ENCODE measurements at regions not wholly inside any gene's neighbourhood (a gene's known extent, or its start where the extent isn't known, plus 50 kb on each side); places are given as distances from the start of the nearest gene placed in this dataset.
"Not testable (repeated sequence)": the region's sequence is repeated elsewhere in the genome, so short reads cannot be mapped to it uniquely, and the experiment has no call there.

DNA sequence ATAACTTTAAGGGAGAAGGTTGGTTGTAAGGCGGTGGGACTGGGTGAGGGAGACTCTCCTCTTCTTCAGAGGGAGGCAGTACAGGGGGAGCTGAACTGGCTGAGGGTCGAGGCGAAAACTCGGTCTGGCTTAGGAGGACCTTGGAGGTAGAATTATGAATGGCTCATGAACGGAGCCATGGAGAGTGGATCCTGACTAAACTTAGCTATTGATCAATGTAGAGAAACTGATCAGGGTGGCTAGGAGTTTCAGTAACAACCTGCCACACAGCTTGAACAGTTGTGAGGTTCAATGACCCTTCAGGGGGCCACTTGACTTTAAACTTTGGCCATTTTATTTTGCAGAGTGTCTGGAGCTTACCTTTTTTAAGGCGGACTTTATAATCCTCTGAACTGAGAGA is 117.2 kb downstream of the UNC93B1 start:
- DNase-seq (ENCODE audit: low read depth, low spot score); H3K27me3 ChIP-seq (ENCODE audit: control insufficient read depth, insufficient read depth, low read length); CTCF ChIA-PET; in situ Hi-C loops (cut with HindIII; ENCODE audit: low pct_unique_long_range_greater_than_20kb, low sequenced_read_pairs); H3K4me1 ChIP-seq (ENCODE audit: control insufficient read depth, insufficient read depth, low read length); H3K9me3 ChIP-seq (ENCODE audit: control insufficient read depth, insufficient read depth, low read depth, low read length); ATAC-seq; H3K4me3 ChIP-seq (ENCODE audit: low read depth in 2 of 2, low read length in 2 of 2); BruUV-seq (replicated peaks); H3K36me3 ChIP-seq (ENCODE audit: control insufficient read depth, insufficient read depth, low read length); H3K27ac ChIP-seq (ENCODE audit: low read length); intact Hi-C loops (cut with micrococcal nuclease; ENCODE audit: unreplicated experiment): not testable (repeated sequence)
- POLR2A ChIA-PET, result interaction anchor here (0.6 kb wide), 1 partner anchor 623 kb away, joined by 6 read pairs; no protein-coding TSS in a partner anchor

DNA sequence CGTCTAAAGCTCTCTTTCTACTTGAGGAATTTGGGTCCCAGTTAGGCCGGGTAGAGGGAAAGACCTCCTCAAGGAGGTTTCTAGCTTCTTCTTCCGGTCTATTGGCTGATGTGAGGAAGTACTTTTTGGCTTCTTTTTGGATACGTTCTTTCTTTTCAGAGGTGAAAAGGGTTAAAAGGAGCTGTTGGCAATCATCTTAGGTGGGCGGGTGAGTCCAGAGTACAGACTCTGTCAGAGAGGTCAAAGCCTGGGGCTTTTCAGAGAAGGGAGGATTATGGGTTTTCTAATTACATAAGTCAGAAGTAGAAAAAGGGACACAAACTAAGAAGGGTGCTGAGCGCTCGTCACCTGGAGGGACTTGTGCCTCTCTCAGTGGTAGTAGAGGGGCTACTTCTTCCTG is 117.7 kb downstream of the UNC93B1 start:
- DNase-seq (ENCODE audit: low read depth, low spot score); ATAC-seq; intact Hi-C loops (cut with micrococcal nuclease; ENCODE audit: unreplicated experiment); H3K27ac ChIP-seq (ENCODE audit: low read length); H3K27me3 ChIP-seq (ENCODE audit: control insufficient read depth, insufficient read depth, low read length); in situ Hi-C loops (cut with HindIII; ENCODE audit: low pct_unique_long_range_greater_than_20kb, low sequenced_read_pairs); H3K9me3 ChIP-seq (ENCODE audit: control insufficient read depth, insufficient read depth, low read depth, low read length); H3K4me1 ChIP-seq (ENCODE audit: control insufficient read depth, insufficient read depth, low read length); H3K36me3 ChIP-seq (ENCODE audit: control insufficient read depth, insufficient read depth, low read length); BruUV-seq (replicated peaks); CTCF ChIA-PET; H3K4me3 ChIP-seq (ENCODE audit: low read depth in 2 of 2, low read length in 2 of 2): not testable (repeated sequence)
- POLR2A ChIA-PET, result interaction anchor here (0.6 kb wide), 1 partner anchor 624 kb away, joined by 6 read pairs; no protein-coding TSS in a partner anchor

DNA sequence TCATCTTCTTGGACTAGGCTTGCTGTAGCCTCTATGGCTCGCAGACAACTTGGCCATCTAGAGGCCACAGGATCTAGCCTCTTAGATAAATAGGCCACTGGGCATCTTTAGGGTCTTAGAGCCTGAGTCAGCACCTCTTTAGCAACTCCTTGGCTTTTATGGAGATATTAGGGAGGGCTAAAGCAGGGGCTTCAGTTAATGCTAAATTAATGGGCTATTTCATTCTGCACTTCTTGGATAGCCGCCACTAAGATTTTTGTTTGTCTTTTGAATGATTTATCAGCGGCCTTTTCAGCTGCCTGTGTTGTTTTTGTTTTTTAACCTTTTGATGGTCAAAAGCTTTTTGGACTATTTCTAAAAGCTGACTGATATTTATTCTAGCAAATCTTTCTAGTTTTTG is 118.3 kb downstream of the UNC93B1 start:
- in situ Hi-C loops (cut with HindIII; ENCODE audit: low pct_unique_long_range_greater_than_20kb, low sequenced_read_pairs); H3K36me3 ChIP-seq (ENCODE audit: control insufficient read depth, insufficient read depth, low read length); H3K27me3 ChIP-seq (ENCODE audit: control insufficient read depth, insufficient read depth, low read length); POLR2A ChIA-PET; CTCF ChIA-PET; BruUV-seq (replicated peaks); H3K4me1 ChIP-seq (ENCODE audit: control insufficient read depth, insufficient read depth, low read length); intact Hi-C loops (cut with micrococcal nuclease; ENCODE audit: unreplicated experiment); ATAC-seq; H3K4me3 ChIP-seq (ENCODE audit: low read depth in 2 of 2, low read length in 2 of 2); H3K27ac ChIP-seq (ENCODE audit: low read length); H3K9me3 ChIP-seq (ENCODE audit: control insufficient read depth, insufficient read depth, low read depth, low read length); DNase-seq (ENCODE audit: low read depth, low spot score): not testable (repeated sequence)

DNA sequence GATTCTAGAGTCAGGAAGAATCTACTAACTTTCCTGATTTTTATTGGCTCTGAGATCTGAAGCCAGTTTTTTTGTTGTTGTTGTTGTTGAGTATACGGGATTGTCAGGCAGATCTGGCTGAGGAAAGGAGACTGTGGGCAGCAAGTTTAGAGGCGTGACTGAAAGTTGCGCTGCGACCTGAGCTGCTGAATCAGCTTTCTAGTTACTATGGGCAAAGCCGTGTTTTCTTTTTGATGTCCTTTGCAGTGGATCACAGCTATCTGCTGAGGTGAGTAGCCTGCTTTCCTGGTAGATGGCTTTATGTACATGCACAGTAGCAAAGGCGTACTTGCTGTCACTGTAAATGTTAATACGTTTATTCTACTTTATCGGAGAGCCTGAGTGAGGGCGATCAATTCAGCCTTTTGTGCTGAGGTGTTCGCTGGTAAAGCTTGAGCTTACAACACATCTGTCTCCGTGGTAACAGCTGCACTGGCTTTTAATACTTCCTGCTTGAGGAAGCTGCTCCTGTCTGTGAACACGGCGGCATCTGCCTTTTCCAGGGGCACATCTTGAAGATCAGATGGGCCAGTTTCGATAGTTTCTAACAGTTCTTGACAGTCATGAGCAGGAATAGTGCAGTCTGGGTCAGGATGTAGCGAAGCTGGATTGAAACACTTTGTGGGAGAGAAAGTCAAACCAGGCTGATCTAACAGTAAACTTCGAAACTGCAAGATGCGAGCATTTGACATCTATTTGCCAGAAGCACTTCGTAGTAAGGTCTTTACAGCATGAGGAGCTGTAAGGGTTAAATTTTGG is 118.9 kb downstream of the UNC93B1 start:
- H3K4me3 ChIP-seq (ENCODE audit: low read depth in 2 of 2, low read length in 2 of 2); H3K36me3 ChIP-seq (ENCODE audit: control insufficient read depth, insufficient read depth, low read length); H3K9me3 ChIP-seq (ENCODE audit: control insufficient read depth, insufficient read depth, low read depth, low read length); POLR2A ChIA-PET; intact Hi-C loops (cut with micrococcal nuclease; ENCODE audit: unreplicated experiment); in situ Hi-C loops (cut with HindIII; ENCODE audit: low pct_unique_long_range_greater_than_20kb, low sequenced_read_pairs); BruUV-seq (replicated peaks); H3K27ac ChIP-seq (ENCODE audit: low read length); H3K4me1 ChIP-seq (ENCODE audit: control insufficient read depth, insufficient read depth, low read length); H3K27me3 ChIP-seq (ENCODE audit: control insufficient read depth, insufficient read depth, low read length); DNase-seq (ENCODE audit: low read depth, low spot score); ATAC-seq; CTCF ChIA-PET: not testable (repeated sequence)

DNA sequence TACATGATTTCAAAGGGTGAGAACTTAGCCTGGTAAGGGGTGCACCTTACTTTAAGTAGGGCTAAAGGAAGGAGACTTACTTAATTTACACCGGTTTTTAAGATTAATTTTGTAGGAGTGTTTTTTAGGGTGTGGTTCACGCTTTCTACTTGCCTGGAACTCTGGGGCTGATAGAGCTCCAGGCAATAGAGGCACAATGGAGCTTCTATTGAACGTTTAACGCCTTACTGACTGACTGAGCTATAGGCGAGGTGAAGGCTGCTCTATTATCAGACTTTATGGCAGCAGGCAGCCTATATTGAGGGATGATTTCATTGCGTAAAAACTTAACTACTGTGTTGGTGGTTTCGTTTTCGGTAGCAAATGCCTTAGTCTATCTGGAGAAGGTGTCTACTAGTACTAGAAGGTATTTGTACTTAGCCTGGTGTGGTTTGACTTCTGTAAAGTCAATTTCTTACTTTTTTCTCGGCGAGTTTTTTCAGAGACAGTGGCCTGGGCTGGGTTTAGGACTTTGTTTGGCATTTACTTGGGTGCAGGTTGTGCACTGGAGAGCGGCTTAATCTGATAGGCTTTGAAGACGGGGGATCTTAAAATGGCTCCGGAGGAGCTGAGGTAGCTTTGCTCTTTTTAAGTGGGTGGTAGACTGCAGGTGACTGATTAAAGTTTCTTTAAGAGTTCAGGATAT is 119.7 kb downstream of the UNC93B1 start:
- intact Hi-C loops (cut with micrococcal nuclease; ENCODE audit: unreplicated experiment), result not testable (repeated sequence)

DNA sequence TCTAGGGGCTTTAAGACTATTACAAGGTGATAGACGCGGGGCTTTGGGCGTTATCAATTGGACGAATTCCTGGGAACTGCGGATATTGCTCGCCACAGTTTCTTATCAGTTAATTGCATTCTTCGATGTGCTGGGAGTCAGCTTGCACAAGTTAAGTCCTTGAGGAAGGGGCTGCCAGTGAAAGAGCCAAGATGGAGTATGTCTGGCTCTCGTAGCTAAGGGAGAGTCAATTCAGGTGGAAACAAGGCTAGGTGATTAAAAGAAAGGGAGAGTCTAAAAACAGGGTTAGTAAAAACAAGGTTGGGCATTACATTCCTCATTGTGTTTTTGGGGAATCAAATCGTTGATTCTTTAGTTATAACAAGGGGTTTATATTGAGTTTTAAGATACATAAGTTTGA is 121.6 kb downstream of the UNC93B1 start:
- intact Hi-C loops (cut with micrococcal nuclease; ENCODE audit: unreplicated experiment); H3K4me1 ChIP-seq (ENCODE audit: control insufficient read depth, insufficient read depth, low read length); ATAC-seq; BruUV-seq (replicated peaks); H3K9me3 ChIP-seq (ENCODE audit: control insufficient read depth, insufficient read depth, low read depth, low read length); in situ Hi-C loops (cut with HindIII; ENCODE audit: low pct_unique_long_range_greater_than_20kb, low sequenced_read_pairs); CTCF ChIA-PET; POLR2A ChIA-PET; H3K27ac ChIP-seq (ENCODE audit: low read length); DNase-seq (ENCODE audit: low read depth, low spot score); H3K27me3 ChIP-seq (ENCODE audit: control insufficient read depth, insufficient read depth, low read length); H3K4me3 ChIP-seq (ENCODE audit: low read depth in 2 of 2, low read length in 2 of 2); H3K36me3 ChIP-seq (ENCODE audit: control insufficient read depth, insufficient read depth, low read length): not testable (repeated sequence)

More for the DNA sequence above, 119.7 kb downstream of the UNC93B1 start:
- H3K36me3 ChIP-seq (ENCODE audit: control insufficient read depth, insufficient read depth, low read length); H3K27me3 ChIP-seq (ENCODE audit: control insufficient read depth, insufficient read depth, low read length); H3K9me3 ChIP-seq (ENCODE audit: control insufficient read depth, insufficient read depth, low read depth, low read length); BruUV-seq (replicated peaks); H3K4me3 ChIP-seq (ENCODE audit: low read depth in 2 of 2, low read length in 2 of 2); in situ Hi-C loops (cut with HindIII; ENCODE audit: low pct_unique_long_range_greater_than_20kb, low sequenced_read_pairs); CTCF ChIA-PET; H3K4me1 ChIP-seq (ENCODE audit: control insufficient read depth, insufficient read depth, low read length); ATAC-seq; H3K27ac ChIP-seq (ENCODE audit: low read length); DNase-seq (ENCODE audit: low read depth, low spot score): not testable (repeated sequence)
- POLR2A ChIA-PET, result interaction anchor here (0.6 kb wide), 2 partner anchors 118 to 193 kb away, joined by 3 read pairs; no protein-coding TSS in a partner anchor

DNA sequence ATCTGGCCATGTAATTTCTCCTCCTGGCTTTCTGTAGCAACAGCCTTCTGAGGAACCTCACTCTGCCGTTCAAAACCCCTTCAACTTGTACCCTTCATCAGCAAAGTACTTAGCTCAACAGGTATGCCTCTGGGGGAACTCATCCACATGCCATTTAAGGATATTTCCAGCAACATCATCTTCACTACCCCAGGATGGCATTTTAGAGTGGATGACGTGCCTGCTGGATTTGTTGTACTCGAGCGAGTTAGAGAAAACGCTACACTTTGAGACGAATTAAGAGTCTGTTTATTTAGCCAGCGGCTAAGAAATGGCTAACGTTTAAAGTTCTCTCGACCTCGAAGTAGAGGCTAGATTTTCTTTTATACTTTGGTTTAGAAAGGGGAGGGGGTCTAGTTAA is 122.1 kb downstream of the UNC93B1 start:
- H3K9me3 ChIP-seq (ENCODE audit: control insufficient read depth, insufficient read depth, low read depth, low read length); in situ Hi-C loops (cut with HindIII; ENCODE audit: low pct_unique_long_range_greater_than_20kb, low sequenced_read_pairs); H3K4me1 ChIP-seq (ENCODE audit: control insufficient read depth, insufficient read depth, low read length); CTCF ChIA-PET; intact Hi-C loops (cut with micrococcal nuclease; ENCODE audit: unreplicated experiment); H3K27me3 ChIP-seq (ENCODE audit: control insufficient read depth, insufficient read depth, low read length); H3K27ac ChIP-seq (ENCODE audit: low read length); H3K36me3 ChIP-seq (ENCODE audit: control insufficient read depth, insufficient read depth, low read length); H3K4me3 ChIP-seq (ENCODE audit: low read depth in 2 of 2, low read length in 2 of 2); ATAC-seq; POLR2A ChIA-PET; BruUV-seq (replicated peaks); DNase-seq (ENCODE audit: low read depth, low spot score): not testable (repeated sequence)

All from Panc1 (cell line).